H9 (cell line): ENCODE measurements at regions not wholly inside any gene's neighbourhood (a gene's known extent, or its start where the extent isn't known, plus 50 kb on each side); places are given as distances from the start of the nearest gene placed in this dataset.

Experiments
- DNase-seq: peaks from one replicate; pipeline ENCODE4 v3.0.0-alpha.2; 2017
- H2AFZ ChIP-seq: one replicate; pipeline ENCODE4 v1.6.1; 2013; ENCODE audit warnings: mild to moderate bottlenecking, low read length, control low read depth, moderate library complexity
- H2AK5ac ChIP-seq: 2 replicates; pipeline ENCODE4 v1.6.1; 2013; ENCODE audit warnings: low read length, control low read depth, mixed read lengths; ENCODE audit not compliant: insufficient read length
- H2BK120ac ChIP-seq: one replicate; pipeline ENCODE4 v1.6.1; 2013; ENCODE audit warnings: low read depth, mild to moderate bottlenecking, low read length, control low read depth, inconsistent platforms; ENCODE audit not compliant: poor library complexity, severe bottlenecking
- H2BK12ac ChIP-seq: 2 replicates; pipeline ENCODE4 v1.6.1; 2013; ENCODE audit warnings: low read length, control low read depth, mixed read lengths, low read depth; ENCODE audit not compliant: insufficient read length
- H2BK15ac ChIP-seq: 2 replicates; pipeline ENCODE4 v1.6.1; 2013; ENCODE audit warnings: low read depth, low read length, control low read depth
- H2BK20ac ChIP-seq: one replicate; pipeline ENCODE4 v1.6.1; 2013; ENCODE audit warnings: low read depth, mild to moderate bottlenecking, low read length, control low read depth, inconsistent platforms; ENCODE audit not compliant: poor library complexity, severe bottlenecking
- H2BK5ac ChIP-seq: 2 replicates; pipeline ENCODE4 v1.6.1; 2013; ENCODE audit warnings: low read length, control low read depth, mixed read lengths; ENCODE audit not compliant: insufficient read length
- H3K14ac ChIP-seq: 2 replicates; pipeline ENCODE4 v1.6.1; 2013; ENCODE audit warnings: low read length, control low read depth; ENCODE audit not compliant: insufficient read depth
- H3K18ac ChIP-seq: 2 replicates; pipeline ENCODE4 v1.6.1; 2013; ENCODE audit warnings: low read depth, mild to moderate bottlenecking, mixed read lengths, low read length, control low read depth; ENCODE audit not compliant: insufficient read length
- H3K23ac ChIP-seq: 2 replicates; pipeline ENCODE4 v1.6.1; 2013; ENCODE audit warnings: low read length, control low read depth, mixed read lengths, low read depth; ENCODE audit not compliant: insufficient read length
- H3K23me2 ChIP-seq: 2 replicates; pipeline ENCODE4 v1.6.1; 2013; ENCODE audit warnings: low read depth, mild to moderate bottlenecking, mixed read lengths, low read length, control low read depth; ENCODE audit not compliant: insufficient read length, poor library complexity, severe bottlenecking
- H3K27ac ChIP-seq: 2 replicates; pipeline ENCODE4 v1.5.1; 2013; ENCODE audit warnings: low read length, control low read depth, mixed read lengths, low read depth; ENCODE audit not compliant: insufficient read length
- H3K27me3 ChIP-seq: 2 replicates; pipeline ENCODE4 v1.6.1; 2013; ENCODE audit warnings: low read length, control low read depth, inconsistent platforms; ENCODE audit not compliant: insufficient read depth
- H3K4ac ChIP-seq: 2 replicates; pipeline ENCODE4 v1.6.1; 2013; ENCODE audit warnings: low read depth, mild to moderate bottlenecking, control low read depth, inconsistent platforms, low read length, moderate library complexity
- H3K4me1 ChIP-seq: 2 replicates; pipeline ENCODE4 v1.6.1; 2013; ENCODE audit warnings: low read length, control low read depth, inconsistent platforms; ENCODE audit not compliant: insufficient read depth
- H3K4me2 ChIP-seq: 2 replicates; pipeline ENCODE4 v1.6.1; 2013; ENCODE audit warnings: low read length, control low read depth, mixed read lengths; ENCODE audit not compliant: insufficient read length, insufficient read depth
- H3K56ac ChIP-seq: 2 replicates; pipeline ENCODE4 v1.6.1; 2013; ENCODE audit warnings: low read depth, mild to moderate bottlenecking, mixed read lengths, low read length, control low read depth; ENCODE audit not compliant: insufficient read length
- H3K79me1 ChIP-seq: 2 replicates; pipeline ENCODE4 v1.6.1; 2013; ENCODE audit warnings: low read depth, mild to moderate bottlenecking, moderate library complexity, low read length, control low read depth, inconsistent platforms; ENCODE audit not compliant: insufficient read depth, poor library complexity, severe bottlenecking
- H3K79me2 ChIP-seq: 2 replicates; pipeline ENCODE4 v1.6.1; 2013; ENCODE audit warnings: low read length, control low read depth, inconsistent platforms; ENCODE audit not compliant: insufficient read depth
- H3K9ac ChIP-seq: 2 replicates; pipeline ENCODE4 v1.6.1; 2013; ENCODE audit warnings: low read length, control low read depth, mixed read lengths; ENCODE audit not compliant: insufficient read length; ENCODE audit errors: extremely low read depth
- H3K9me3 ChIP-seq: one replicate; pipeline ENCODE4 v1.6.1; 2013; ENCODE audit warnings: low read depth, low read length, inconsistent platforms; ENCODE audit not compliant: control insufficient read depth
- H3T11ph ChIP-seq: one replicate; pipeline ENCODE4 v1.6.1; 2013; ENCODE audit warnings: mild to moderate bottlenecking, low read length, control low read depth, inconsistent platforms
- H4K20me1 ChIP-seq: one replicate; pipeline ENCODE4 v1.6.1; 2013; ENCODE audit not compliant: control insufficient read depth, insufficient read length, insufficient read depth
- H4K5ac ChIP-seq: 2 replicates; pipeline ENCODE4 v1.6.1; 2013; ENCODE audit warnings: low read depth, mild to moderate bottlenecking, mixed read lengths, low read length, control low read depth; ENCODE audit not compliant: insufficient read length
- H4K8ac ChIP-seq: replicated peaks from 2 replicates; pipeline ENCODE4 v1.6.1; 2013; ENCODE audit warnings: low read length, control low read depth, mixed read lengths, low read depth; ENCODE audit not compliant: insufficient read length
- H4K91ac ChIP-seq: 2 replicates; pipeline ENCODE4 v1.6.1; 2013; ENCODE audit warnings: low read depth, mild to moderate bottlenecking, moderate library complexity, mixed read lengths, low read length, control low read depth; ENCODE audit not compliant: insufficient read length
- H3K27ac Mint-ChIP-seq, 3 experiments: 2 replicates in 2 of 3; 3 replicates in 1 of 3; pipeline ENCODE4 v1.8.0; 2020 to 2021; ENCODE audit warnings: mixed read lengths in 3 of 3, mild to moderate bottlenecking in 1 of 3, moderate library complexity in 1 of 3
- H3K27me3 Mint-ChIP-seq: 2 replicates; pipeline ENCODE4 v1.8.0; 2021; ENCODE audit warnings: low read depth, mild to moderate bottlenecking, moderate library complexity, mixed read lengths
- H3K36me3 Mint-ChIP-seq, 3 experiments: 2 replicates in 2 of 3; 3 replicates in 1 of 3; pipeline ENCODE4 v1.8.0; 2020 to 2021; ENCODE audit warnings: low read depth in 3 of 3, mixed read lengths in 3 of 3; ENCODE audit not compliant: insufficient read depth in 1 of 3
- H3K4me1 Mint-ChIP-seq, 2 experiments: 2 replicates each; pipeline ENCODE4 v1.8.0; 2020; ENCODE audit warnings: mixed read lengths in 2 of 2
- H3K4me3 Mint-ChIP-seq, 2 experiments: 2 replicates in 1 of 2; 3 replicates in 1 of 2; pipeline ENCODE4 v1.8.0; 2020 to 2021; ENCODE audit warnings: mild to moderate bottlenecking in 2 of 2, mixed read lengths in 2 of 2, moderate library complexity in 1 of 2
- H3K9me3 Mint-ChIP-seq, 2 experiments: 2 replicates in 1 of 2; 3 replicates in 1 of 2; pipeline ENCODE4 v1.8.0; 2020; ENCODE audit warnings: mild to moderate bottlenecking in 2 of 2, mixed read lengths in 2 of 2, moderate library complexity in 1 of 2
- CTCF ChIP-seq: fragments of 200-600 bp; sonication (generic); conservative IDR thresholded peaks from 3 replicates; pipeline ENCODE4 v1.8.0; 2021; ENCODE audit warnings: antibody characterized with exemption, mild to moderate bottlenecking
- WGBS: extraction: QIAGEN DNeasy Blood & Tissue Kit; methylation state at CpG from one replicate; pipeline ENCODE4 v1.1.7; 2013; ENCODE audit warnings: missing lambda C conversion rate, low lambda C conversion rate, mixed read lengths; ENCODE audit not compliant: insufficient read length; ENCODE audit errors: extremely low coverage; 5-methylcytosine and 5-hydroxymethylcytosine counted together

GRCh38 chr12:4206470-4206869 lies 67.1 kb upstream of the CCND2 start:
- H3K27ac Mint-ChIP-seq = no peak overlapping the region

More at GRCh38 chr12:4206470-4206869, 67.1 kb upstream of the CCND2 start:
- H3K4me1 ChIP-seq = peaks cover 15% of the 10 kb centered on the region; the same call in 1 of the 2 replicates
- no peak overlapping the region for H2BK15ac ChIP-seq
- no CpG with 5 or more reads among the region's 9 CpGs for WGBS
- no peak overlapping the region for H3K14ac ChIP-seq
- no peak for TF ChIP-seq CTCF
- H3K9me3 ChIP-seq = no peaks in the 10 kb centered on the region
- H2BK120ac ChIP-seq = no peak overlapping the region
- peaks cover 9% of the 10 kb centered on the region for H3K27me3 Mint-ChIP-seq
- no peaks in the 10 kb centered on the region for H3K23me2 ChIP-seq
- H3K9me3 Mint-ChIP-seq = no peaks in the 10 kb centered on the region; a peak in 1 of 5 replicates
- peaks cover 46 to 49% of the 10 kb centered on the region in 2 experiments for H3K4me1 Mint-ChIP-seq
- H3K56ac ChIP-seq = no peak overlapping the region
- no peak overlapping the region for H2BK5ac ChIP-seq
- no peak overlapping the region for H2AK5ac ChIP-seq
- no peak overlapping the region for H3K27ac ChIP-seq
- H3K4ac ChIP-seq = no peak overlapping the region
- H3K79me1 ChIP-seq = no peaks in the 10 kb centered on the region
- H3K9ac ChIP-seq = no peak overlapping the region
- no peaks in the 10 kb centered on the region for H3K79me2 ChIP-seq
- H4K91ac ChIP-seq = no peak overlapping the region
- no peak overlapping the region for H4K8ac ChIP-seq
- no peak overlapping the region for H2BK12ac ChIP-seq
- H3K23ac ChIP-seq = no peak overlapping the region
- H3T11ph ChIP-seq = no peak overlapping the region
- no peak overlapping the region for H4K5ac ChIP-seq
- no peak overlapping the region for H2BK20ac ChIP-seq
- H3K27me3 ChIP-seq = no peaks in the 10 kb centered on the region
- no peak for DNase-seq
- H4K20me1 ChIP-seq = no peaks in the 10 kb centered on the region
- H2AFZ ChIP-seq = no peak overlapping the region
- H3K36me3 Mint-ChIP-seq = no peaks in the 10 kb centered on the region
- H3K4me2 ChIP-seq = no peak overlapping the region
- H3K18ac ChIP-seq = no peak overlapping the region
- H3K4me3 Mint-ChIP-seq = no peak overlapping the region
